ENCODE measurements at regions not wholly inside any gene's neighbourhood (a gene's known extent, or its start where the extent isn't known, plus 50 kb on each side); places are given as distances from the start of the nearest gene placed in this dataset.

DNA sequence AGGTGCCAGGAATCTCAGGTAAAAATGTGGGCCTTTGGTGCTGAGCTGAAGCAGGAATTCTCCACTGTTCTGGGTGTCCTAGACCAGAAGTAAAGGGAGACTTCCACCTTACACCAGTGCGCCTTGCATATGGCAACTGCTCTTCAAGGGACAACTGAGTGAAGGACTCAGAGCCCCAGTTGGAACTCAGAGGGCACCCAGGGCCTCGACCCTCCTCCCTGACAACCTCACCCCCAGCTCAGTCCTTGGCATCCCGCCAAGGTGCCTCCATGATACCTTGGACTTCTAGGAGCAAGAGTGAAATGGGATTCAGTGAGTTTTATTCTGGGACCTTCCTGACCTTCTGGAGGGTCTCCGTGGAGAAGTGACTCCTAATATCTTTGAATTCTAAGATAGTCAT is 140.3 kb downstream of the GPCPD1 start:
- no peak for TF ChIP-seq POLR2AphosphoS5 (IDR thresholded peaks at IDR 0.05; ENCODE audit: insufficient read depth, low read depth, low read length)
- no peak for TF ChIP-seq JUN (IDR thresholded peaks at IDR 0.05; ENCODE audit: borderline replicate concordance, insufficient read depth, insufficient read length, low read depth)
- no peak for TF ChIP-seq POLR2A (IDR thresholded peaks at IDR 0.05; ENCODE audit: low read depth, low read length)
- no peak for TF ChIP-seq GATA2 (IDR thresholded peaks at IDR 0.05; ENCODE audit: insufficient read depth, insufficient read length, low read depth, low read length)
- no peak for TF ChIP-seq MYC (IDR thresholded peaks at IDR 0.05; ENCODE audit: low read depth, low read length)
- TF ChIP-seq, protein P1, sequence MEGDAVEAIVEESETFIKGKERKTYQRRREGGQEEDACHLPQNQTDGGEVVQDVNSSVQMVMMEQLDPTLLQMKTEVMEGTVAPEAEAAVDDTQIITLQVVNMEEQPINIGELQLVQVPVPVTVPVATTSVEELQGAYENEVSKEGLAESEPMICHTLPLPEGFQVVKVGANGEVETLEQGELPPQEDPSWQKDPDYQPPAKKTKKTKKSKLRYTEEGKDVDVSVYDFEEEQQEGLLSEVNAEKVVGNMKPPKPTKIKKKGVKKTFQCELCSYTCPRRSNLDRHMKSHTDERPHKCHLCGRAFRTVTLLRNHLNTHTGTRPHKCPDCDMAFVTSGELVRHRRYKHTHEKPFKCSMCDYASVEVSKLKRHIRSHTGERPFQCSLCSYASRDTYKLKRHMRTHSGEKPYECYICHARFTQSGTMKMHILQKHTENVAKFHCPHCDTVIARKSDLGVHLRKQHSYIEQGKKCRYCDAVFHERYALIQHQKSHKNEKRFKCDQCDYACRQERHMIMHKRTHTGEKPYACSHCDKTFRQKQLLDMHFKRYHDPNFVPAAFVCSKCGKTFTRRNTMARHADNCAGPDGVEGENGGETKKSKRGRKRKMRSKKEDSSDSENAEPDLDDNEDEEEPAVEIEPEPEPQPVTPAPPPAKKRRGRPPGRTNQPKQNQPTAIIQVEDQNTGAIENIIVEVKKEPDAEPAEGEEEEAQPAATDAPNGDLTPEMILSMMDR (IDR thresholded peaks at IDR 0.05; ENCODE audit: extremely low read depth in 1 of 2, insufficient read depth in 1 of 2, low read depth in 1 of 2, low read length in 2 of 2) = no peak
- TF ChIP-seq EZH2 (IDR thresholded peaks at IDR 0.05; ENCODE audit: borderline replicate concordance, low read depth, low read length, severe bottlenecking) = no peak
- TF ChIP-seq, protein P2, sequence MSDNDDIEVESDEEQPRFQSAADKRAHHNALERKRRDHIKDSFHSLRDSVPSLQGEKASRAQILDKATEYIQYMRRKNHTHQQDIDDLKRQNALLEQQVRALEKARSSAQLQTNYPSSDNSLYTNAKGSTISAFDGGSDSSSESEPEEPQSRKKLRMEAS (IDR thresholded peaks at IDR 0.05; ENCODE audit: insufficient read depth, insufficient read length) = no peak
- TF ChIP-seq FOS (IDR thresholded peaks at IDR 0.05; ENCODE audit: borderline replicate concordance, insufficient read depth, low read length) = no peak
- POLR2A ChIA-PET = no interaction called here
- CTCF ChIA-PET = no interaction called here
- Histone ChIP-seq H3K9me3 (replicated peaks; ENCODE audit: control insufficient read depth, insufficient read depth, low read length) (no peaks in the 10 kb centered on the region), H2AFZ (ENCODE audit: low read depth, low read length) (no peak overlapping the region), H3K4me2 (ENCODE audit: insufficient read depth, low read length) (no peak overlapping the region), H3K4me1 (ENCODE audit: control insufficient read depth, extremely low read depth, insufficient read depth, low read length) (no peaks in the 10 kb centered on the region), H3K9me1 (replicated peaks; ENCODE audit: control insufficient read depth, extremely low read depth, insufficient read depth, low read length) (no peaks in the 10 kb centered on the region), H3K79me2 (ENCODE audit: control insufficient read depth, insufficient read depth, low read length) (no peaks in the 10 kb centered on the region), H3K27ac (ENCODE audit: insufficient read depth, low read depth, low read length) (no peak overlapping the region), H3K4me3 (replicated peaks in 1 of 3; ENCODE audit: insufficient read depth in 1 of 3, low read depth in 1 of 3, low read length in 3 of 3) (no peak overlapping the region), H4K20me1 (replicated peaks; ENCODE audit: control insufficient read depth, extremely low read depth, insufficient read depth, low read length) (no peaks in the 10 kb centered on the region), H3K9ac (replicated peaks; ENCODE audit: extremely low read depth, insufficient read depth, low read length) (no peak overlapping the region), H3K27me3 (ENCODE audit: control insufficient read depth in 2 of 2, insufficient read depth in 2 of 2, low read length in 2 of 2) (no peaks in the 10 kb centered on the region), H3K36me3 (ENCODE audit: control insufficient read depth in 2 of 2, extremely low read depth in 1 of 2, insufficient read depth in 2 of 2, low read length in 2 of 2) (no peaks in the 10 kb centered on the region)
- intact Hi-C loops (cut with micrococcal nuclease) = no loop called here
- DNase-seq (ENCODE audit: low read depth, low spot score) (no peak), FAIRE-seq (no peak)
- dilution Hi-C loops (cut with MboI; ENCODE audit: extremely low pct_ligation_motif_present, low sequenced_read_pairs) = no loop called here
- BruUV-seq (replicated peaks) = no TSS peak
